GM12878 (cell line): ENCODE measurements at regions not wholly inside any gene's neighbourhood (a gene's known extent, or its start where the extent isn't known, plus 50 kb on each side); places are given as distances from the start of the nearest gene placed in this dataset.

Source experiments
- CBX5 ChIP-seq: sonication (generic); IDR thresholded peaks from 2 replicates; pipeline ENCODE4 v1.6.1; 2016; ENCODE audit warnings: low read depth, moderate library complexity, mild to moderate bottlenecking, inconsistent platforms
- CTCF ChIP-seq, 3 experiments: IDR thresholded peaks in 2 of 3; conservative IDR thresholded peaks in 1 of 3; 2 replicates each; pipeline ENCODE4 v1.5.1; 2011; ENCODE audit warnings: low read depth in 3 of 3, low read length in 3 of 3, mild to moderate bottlenecking in 3 of 3, control low read depth in 2 of 3, moderate library complexity in 2 of 3, inconsistent platforms in 1 of 3, mixed read lengths in 1 of 3; ENCODE audit not compliant: control insufficient read depth in 2 of 3, insufficient read depth in 1 of 3; ENCODE audit errors: extremely low read depth in 1 of 3
- EZH2 ChIP-seq: IDR thresholded peaks from 2 replicates; pipeline ENCODE4 v1.6.1; 2012; ENCODE audit warnings: low read depth, mild to moderate bottlenecking, control low read depth, inconsistent platforms, low read length, borderline replicate concordance; ENCODE audit not compliant: control insufficient read depth
- MYC ChIP-seq: IDR thresholded peaks from 2 replicates; pipeline ENCODE4 v1.6.1; 2011; ENCODE audit warnings: mild to moderate bottlenecking, low read length, moderate library complexity, inconsistent platforms; ENCODE audit not compliant: insufficient read depth, insufficient replicate concordance, insufficient read length, severe bottlenecking
- POLR2AphosphoS5 ChIP-seq: IDR thresholded peaks from 2 replicates; pipeline ENCODE4 v1.6.1; 2011; ENCODE audit warnings: mild to moderate bottlenecking, low read length, inconsistent platforms
- SMAD1 ChIP-seq: fragments of 450-650 bp; IDR thresholded peaks from 2 replicates; pipeline ENCODE4 v1.6.1; 2018; ENCODE audit warnings: mild to moderate bottlenecking, low read depth; ENCODE audit not compliant: partially characterized antibody
- SP1 ChIP-seq: IDR thresholded peaks from one replicate; pipeline ENCODE4 v1.6.1; 2011; ENCODE audit warnings: low read depth, low read length

- no peak for TF ChIP-seq SP1
- TF ChIP-seq POLR2AphosphoS5 = no peak
- no peak for TF ChIP-seq EZH2
- TF ChIP-seq CTCF (IDR thresholded peaks at IDR 0.05 in 2 of 3, conservative IDR thresholded peaks at IDR 0.05 in 1 of 3; ENCODE audit: control insufficient read depth in 2 of 3, extremely low read depth in 1 of 3, insufficient read depth in 1 of 3, low read depth in 3 of 3, low read length in 3 of 3) = no peak
- TF ChIP-seq MYC = no peak
- TF ChIP-seq CBX5 = no peak
- no peak for TF ChIP-seq SMAD1
Observed at GRCh38 chr15:95669146-95669922, 661.2 kb upstream of the NR2F2 start.
